Stimulated activated CD4-positive, alpha-beta T cell treated with anti-CD3 and anti-CD28 coated beads, Interleukin-15, amount 100 ng/mL, for 24 hours (primary cell): ENCODE measurements at regions not wholly inside any gene's neighbourhood (a gene's known extent, or its start where the extent isn't known, plus 50 kb on each side); places are given as distances from the start of the nearest gene placed in this dataset.

ENCODE experiments used
- DNase-seq: peaks from one replicate; pipeline ENCODE4 v3.0.0-alpha.2; 2020

DNA sequence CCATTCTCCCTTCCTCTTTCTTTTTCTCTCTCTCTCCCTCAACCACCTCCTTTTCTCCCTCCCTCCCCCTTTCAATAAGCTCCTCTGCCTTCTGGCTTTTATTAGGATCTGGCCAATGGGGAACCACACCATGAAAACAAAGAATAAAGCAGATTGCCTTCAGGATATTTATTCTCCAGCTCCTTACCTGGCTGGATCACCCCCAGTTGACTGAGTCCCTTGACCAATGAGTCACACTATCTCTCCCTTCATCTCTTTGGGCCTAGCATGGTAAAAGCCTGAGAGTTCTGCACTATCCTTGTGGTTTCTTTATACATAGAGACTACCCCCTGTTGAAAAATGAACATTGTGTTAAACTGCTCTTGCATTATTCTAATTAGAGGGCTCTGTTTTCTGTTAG lies 476.8 kb downstream of the EPHA7 start:
- no peak for DNase-seq

DNA sequence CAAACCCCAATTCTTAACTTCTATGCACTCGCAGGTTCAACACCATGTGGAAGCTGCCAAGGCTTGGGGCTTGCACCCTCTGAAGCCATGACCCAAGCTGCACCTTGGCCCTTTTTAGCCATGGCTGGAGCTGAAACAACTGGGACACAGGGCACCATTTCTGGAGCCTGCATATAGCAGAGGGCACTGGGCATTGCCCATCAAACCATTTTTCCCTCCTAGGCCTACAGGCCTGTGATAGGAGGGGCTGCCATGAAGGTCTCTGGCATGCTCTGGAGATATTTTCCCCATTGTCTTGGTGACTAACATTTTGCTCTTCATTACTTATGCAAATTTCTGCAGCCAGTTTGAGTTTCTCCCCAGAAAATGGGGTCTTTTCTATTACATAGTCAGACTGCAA lies 484.7 kb downstream of the EPHA7 start:
- DNase-seq: no peak

DNA sequence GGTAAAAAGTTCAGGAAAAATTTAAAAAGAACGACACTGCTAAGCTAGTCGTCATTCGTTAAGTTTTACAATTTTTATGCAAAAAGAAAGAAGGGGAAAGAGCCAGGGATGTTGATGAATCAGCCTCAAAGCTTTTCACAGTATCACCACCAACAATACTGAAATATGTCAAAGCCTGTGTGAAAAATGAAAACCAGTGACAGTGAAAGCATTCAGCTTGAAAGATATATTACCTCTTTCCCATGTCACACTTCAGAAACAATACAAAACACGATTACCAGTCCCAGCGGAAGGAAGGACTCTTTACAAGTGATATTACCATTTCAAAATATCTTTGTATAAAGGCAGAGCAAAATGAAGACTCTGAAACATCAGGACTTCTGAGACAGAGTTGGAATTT lies 489.2 kb downstream of the EPHA7 start:
- DNase-seq: no peak

DNA sequence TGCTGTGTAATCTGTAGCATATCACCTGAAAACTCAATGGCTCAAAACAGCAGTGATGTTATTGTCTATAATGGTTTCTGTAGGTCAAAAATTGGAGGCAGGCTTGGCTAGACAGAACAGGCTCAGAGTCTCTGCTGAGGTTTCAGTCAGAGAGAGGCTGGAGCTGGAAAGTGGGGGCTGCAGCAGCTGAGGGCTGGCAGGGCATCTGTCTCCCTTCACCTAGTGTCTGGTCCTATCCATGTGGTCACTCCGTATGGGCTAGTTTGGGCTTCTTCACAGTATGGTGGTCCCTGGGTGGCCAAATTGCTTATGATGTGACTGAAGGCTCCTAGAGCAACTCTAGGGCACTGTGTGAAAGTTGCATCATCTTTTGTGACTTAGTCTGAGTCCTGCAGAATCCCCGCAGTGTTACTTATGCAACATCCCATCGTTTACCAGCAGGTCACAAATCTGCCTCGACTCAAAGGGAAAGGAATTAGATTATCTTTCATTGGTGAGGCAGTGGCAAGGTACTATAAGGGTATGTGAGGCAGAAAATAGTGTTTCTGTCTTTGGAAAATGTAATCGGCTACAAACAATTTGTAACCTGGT lies 497.0 kb downstream of the EPHA7 start:
- no peak for DNase-seq

DNA sequence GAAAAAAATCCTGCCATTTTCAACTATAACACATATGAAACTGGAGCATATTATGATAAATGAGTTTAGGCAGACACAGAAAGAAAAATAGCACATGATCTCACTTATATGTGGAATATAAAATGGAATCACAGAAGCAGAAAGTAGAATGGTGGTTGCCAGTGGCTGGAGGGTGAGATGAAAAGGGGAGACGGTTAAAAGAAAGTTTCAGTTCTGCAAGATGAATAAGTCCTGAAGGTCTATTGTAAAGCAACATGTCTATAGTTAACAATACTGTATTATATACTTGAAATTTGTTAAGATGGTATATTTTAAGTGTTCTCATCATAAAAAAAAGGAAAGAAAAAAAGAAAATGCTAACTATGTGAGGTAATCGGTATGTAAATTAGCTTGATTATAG lies 503.9 kb downstream of the EPHA7 start:
- no peak for DNase-seq

DNA sequence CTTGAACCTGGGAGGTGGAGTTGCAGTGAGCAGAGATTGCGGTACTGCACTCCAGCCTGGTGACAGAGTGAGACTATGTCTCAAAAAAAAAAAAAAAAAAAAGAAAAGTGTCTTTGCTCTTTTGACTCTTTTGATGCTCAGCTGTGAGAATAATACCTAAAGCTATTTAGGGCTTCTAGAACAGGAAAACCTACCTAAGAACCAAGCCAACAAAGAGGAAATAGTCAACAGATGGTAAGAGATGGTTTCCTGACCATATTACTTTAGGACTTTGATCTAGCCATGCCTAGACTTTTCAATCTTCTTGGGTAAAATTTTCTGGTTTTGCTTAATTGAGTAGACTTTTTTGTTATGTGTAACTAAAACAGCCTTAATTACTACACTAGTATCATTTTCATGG lies 508.1 kb downstream of the EPHA7 start:
- no peak for DNase-seq

DNA sequence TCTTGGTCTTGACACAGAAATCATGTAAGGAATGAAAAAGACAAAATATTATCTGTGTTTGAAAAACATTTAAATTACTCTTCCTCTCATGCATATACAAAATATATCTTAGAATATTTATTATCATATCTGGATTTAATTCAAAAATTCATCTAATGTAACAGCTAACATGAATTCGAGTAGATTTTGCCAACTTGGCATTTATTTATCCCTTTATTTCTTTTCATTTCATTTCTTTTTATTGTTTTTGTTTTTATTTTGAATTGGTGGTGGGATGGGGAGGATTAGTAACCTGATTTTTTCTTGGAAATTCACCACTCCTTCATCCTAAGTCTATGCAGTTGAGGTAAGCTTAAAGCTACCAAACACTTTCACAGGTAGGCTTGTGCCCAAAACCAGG lies 508.7 kb downstream of the EPHA7 start:
- no peak for DNase-seq

DNA sequence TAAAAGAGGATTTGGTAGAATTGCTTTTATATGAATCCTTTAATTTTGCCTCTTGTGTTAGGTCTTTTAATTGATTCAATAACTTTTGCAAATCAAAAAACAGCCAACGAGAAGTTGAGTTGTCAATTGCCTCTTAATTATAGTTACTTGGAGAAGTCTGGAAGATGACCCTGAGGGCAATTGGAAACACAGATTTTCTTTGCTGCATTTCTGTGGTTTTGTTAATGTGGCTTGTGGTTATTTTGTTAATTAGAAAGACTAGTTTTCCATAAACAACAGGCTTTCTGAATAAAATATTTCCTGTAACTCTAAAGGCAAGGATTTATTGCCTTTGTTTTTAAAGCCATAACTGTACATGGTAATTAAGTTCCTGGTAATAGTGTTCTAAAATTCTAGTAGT lies 513.0 kb downstream of the EPHA7 start:
- DNase-seq: no peak

DNA sequence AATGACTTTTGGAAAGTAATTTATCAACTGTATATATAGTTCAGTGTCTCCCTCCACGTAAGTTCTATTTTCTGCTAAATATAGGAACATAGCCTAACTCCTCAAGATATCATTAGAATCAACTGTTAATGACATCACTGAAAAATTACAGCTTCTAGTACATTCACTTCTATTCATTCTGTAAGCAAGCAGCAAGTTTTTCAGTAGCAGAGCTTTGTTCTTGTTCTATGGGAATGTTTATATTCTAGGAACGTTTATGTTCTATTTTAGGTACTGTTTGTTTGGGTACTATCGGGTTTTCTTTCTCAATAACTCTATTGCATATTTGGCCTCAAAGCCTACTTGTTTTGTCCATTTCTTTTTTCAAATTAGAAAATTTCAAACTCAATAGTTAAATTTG lies 525.6 kb downstream of the EPHA7 start:
- no peak for DNase-seq

DNA sequence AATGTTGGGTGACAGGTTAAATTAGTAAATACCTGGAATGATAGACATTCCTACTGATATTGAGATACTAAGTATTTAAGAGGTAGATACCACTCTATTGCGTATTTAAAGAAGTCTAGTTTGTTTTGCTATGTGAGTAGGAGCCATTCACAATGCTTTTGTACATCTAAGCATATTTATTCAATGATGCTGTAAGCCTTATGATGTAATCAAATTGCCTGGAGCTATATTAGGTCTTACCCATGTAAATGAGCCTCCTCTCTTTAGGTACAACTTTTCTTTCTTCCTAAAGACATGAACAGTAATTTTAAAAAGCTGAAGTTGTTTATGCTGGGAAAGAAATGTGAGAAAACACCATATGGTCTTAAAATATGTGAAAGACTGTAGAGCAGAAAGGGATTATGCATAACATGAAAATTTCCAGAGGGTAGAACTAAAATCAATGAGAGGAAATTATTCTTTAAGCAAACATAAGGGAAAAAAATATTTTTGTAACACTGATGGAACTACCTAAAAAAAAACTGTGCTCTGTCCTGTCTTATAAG lies 526.7 kb downstream of the EPHA7 start:
- no peak for DNase-seq

DNA sequence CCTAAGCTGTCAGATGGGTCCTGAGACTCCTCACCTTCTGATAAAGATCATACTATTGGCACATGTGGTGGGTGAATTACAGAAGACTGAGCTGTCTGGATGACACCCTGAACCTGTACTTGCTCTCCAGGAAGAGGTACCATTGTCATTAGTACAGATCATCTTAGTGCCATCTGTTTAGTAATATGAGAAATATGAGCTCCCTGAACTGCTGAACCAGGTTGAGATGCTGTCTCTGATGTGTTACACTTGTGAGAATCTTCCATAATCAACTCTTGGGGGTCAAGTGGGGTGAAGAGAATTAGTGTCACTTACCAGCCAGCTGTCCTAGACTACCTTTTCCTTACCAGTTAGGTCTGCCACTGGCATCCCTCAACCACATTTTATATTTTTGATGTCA lies 531.0 kb downstream of the EPHA7 start:
- DNase-seq: no peak

DNA sequence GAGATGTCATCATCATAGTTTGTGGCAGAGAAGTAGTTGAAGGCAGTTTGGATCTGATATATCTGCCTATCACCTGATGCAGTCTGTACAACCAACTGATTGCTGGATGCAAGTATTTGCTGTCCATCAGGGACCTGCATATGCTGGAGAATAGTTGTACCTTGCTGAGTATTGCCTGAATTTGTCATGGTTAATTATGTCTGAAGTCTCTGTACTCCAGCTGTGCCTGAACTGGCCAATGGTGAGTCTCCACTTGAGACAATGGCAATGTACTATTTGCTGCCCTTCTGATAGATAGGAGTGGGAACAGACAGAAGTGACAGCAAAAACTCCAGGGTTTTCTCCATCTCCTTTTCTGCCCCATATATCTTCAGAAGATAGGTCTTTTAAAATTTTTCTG lies 531.5 kb downstream of the EPHA7 start:
- no peak for DNase-seq

DNA sequence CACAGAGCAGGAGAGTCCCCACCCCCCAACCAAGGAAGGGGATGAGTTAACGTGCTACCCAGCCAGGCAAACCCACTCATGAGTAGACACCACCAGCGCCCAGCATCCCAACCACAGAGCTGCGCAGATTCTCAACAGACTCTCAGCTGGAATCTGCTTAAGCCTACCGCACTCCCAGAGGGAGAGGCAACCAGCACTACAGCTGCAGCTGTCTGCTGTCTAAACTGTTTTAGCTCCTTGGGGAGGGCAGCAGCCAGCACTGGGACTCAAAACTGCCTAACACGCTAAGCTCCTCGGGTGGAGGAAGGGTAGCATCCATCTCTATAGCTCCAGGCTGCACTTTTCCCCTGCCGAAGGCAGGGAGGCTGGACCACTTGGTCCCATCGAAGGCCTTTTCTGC lies 539.8 kb downstream of the EPHA7 start:
- DNase-seq: no peak

DNA sequence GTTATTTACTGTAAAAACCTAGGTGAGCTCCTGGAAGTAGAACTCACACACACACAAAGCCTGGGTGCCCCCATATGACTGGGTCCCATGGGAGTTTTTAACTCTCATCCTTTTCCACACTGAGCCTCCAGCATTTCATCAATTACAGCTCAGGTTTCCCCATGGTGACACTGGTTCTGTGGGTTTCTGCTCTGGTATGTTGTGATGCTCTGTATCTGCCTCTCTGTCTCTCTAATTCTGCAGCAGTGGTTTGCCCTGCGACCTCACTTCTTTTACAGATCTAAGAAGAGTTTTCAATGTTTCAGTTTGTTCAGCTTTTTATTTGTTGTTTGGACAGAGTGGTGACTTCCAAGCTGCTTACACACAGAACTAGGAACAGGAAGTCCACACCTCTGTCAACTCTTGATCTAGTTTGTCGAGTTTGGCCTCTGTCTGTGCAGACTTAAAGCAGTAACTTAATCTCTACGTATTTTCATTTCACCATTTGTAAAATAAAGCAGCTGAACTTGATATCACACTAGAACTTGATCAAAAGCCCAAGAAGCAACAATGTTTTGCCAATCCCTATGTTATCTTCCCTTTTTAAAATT lies 554.3 kb downstream of the EPHA7 start:
- DNase-seq: no peak

DNA sequence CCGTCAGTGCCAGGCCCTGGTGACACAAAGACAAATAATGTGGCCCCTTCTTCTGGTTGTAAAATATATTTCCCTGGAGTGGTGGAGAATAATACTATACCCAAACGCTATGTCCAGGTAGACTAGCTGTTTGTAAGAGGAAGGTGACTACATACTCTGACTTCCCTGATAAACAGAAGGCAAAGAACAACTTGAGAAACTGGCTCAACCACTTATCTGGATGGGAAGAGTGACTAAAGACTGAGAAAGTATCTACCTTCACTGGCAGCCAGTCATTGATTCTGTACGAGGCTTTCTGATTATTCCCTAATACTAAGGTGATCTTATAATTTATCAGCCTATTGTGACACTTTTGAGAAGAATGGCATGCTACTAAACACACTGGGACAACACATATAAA lies 569.7 kb downstream of the EPHA7 start:
- no peak for DNase-seq

DNA sequence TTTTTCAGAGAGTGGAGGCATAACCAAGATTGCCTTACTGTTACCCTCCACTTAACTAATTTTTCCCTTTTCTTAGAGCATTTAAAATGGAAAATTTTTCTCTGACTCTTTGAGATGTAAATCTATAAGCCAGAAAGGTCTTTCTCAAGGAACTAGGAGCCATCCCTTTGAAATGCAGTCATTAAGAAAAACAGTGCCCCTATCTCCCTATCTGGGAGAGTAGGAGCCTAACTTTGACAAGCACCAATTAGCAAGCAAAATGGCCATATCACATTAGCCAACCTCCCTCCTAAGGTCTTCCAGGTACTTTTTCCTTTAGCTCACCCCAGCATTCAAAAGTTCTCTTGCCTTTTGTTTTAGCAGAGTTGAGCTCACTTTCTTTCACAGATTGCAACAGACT lies 570.5 kb downstream of the EPHA7 start:
- DNase-seq: no peak

DNA sequence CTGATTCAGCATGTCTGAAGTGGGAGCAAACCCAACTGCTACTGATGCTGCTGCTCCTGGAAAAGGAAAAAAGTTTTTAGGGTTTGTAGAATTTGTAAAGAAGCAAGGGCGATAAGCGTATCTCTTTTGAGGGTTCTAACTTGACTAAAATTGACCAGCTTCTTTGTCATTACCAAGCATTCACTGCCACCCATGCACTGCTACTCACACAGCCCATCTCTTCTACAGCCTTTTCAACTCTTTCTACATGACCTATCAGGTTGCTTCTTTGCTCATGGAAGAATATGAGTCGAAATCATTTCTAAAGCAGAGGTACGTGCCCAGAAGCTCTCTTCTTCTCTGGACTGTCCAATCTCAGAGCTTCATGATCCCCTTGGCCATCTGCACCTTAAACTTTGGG lies 570.9 kb downstream of the EPHA7 start:
- DNase-seq: no peak

DNA sequence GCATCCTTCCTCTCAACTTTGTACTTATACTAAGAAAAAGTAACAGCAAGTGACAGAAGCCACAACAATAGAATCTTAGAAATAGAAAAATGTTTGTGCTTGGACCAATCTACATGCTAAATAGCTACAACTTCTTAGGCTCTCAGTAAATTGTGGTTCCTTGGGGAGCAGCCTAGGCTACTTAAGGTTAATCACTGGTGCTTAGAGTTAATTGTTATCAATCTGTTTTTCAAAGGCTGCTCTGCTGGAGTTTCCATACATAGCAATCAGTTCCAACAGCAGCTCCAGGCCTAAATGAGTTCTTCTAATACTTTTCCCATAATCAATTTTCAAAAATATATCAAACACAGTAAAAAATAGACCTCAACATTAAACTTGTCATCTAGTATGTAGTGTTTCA lies 571.4 kb downstream of the EPHA7 start:
- no peak for DNase-seq

DNA sequence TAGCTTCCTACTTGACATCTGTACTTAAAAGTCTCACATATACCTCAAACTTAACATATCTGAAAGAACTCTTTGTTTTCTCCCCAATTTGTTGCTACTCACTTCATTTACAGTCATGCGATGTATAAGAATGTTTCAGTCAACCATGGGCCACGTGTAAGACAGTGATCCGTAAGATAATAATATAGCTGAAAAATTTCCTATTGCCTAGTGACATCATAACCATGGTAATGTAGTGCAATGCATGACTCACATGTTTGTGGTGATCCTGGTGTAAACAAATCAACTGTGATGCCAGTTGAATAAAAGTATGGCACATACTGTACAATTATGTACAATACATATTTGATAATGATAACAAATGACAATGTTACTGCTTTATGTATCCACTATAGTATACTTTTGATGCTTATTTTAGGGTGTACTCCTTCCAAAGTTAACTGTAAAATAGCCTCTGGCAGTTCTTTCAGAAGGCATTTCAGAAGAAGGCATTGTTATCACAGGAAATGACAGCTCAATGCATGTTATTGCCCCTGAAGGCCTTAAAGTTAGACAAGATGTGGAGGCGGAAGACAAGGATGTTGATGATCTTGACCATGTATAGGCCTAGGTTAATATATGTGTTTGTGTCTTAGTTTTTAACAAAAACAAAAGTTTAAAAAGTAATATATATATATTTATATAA lies 579.0 kb downstream of the EPHA7 start:
- DNase-seq: no peak

DNA sequence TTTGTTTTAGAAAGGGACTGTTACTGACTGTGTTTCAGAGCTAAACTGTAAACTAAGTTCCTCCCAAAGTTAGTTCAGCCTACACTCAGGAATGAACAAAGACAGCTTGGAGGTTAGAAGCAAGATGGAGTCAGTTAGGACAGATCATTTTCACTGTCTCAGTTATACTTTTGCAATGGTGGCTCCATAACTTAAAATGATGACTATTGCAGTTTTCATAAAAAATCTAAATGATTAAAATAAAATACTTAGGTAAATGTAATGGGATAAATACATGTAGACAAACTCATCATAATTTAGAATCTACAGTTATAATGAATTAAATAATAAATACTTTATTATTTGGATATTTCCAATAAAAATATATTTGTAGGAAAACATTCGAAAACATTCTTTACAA lies 590.6 kb downstream of the EPHA7 start:
- DNase-seq: no peak

DNA sequence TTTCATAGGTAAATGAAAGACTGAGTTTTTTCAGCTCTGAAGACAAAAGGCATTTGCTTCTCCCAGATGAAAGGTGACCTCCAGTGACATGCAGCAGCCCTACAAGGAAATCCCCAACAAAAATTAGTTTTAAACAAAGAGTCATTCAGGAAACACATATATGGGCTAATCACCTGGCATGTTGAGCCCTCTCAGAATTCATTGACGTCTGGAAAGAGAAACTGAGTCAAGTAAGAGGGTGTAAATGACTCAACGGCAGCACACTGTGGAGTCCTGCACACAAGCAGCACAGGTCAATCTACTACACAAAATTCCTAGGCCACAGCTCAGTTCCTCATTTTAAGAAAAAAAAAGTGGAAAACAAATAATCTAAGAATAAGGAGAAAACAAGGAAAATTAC lies 592.3 kb downstream of the EPHA7 start:
- DNase-seq: no peak

DNA sequence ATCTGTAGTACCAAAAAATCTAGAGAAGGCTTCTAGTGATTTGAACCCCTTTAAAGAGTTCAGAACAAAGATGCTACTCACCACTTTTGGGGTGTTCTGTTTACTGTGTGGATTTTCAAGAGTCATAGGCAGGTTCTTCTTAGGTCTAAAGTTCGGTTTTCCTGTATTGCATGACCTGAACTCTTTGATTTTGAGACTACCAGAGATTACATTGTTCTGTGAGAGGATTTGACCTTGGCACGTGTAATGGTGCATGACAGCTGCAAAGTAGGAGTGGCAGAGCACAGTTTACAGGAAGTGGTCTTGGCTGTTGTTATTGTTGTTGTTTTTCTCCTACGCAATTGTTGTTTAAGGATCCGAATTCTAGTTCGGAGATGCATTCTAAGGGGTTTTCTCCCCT lies 592.7 kb downstream of the EPHA7 start:
- no peak for DNase-seq

DNA sequence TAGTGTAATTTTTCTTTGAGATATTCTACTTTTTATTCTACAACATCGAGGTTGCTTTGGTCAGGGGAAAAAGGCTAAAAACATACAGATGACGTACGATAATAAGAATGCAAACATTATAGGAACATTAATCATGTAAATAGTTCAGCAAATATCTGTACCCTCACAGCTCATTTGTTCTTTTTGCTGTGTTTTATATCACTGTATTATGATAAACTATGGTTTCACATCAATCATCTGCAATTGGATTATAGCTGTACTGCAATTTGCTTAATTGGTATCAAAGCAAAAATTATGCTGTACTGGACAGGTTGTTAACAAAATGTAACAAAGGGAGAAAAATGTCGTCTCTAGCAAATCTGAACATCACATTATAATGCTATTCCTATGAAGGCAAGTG lies 597.1 kb downstream of the EPHA7 start:
- no peak for DNase-seq

DNA sequence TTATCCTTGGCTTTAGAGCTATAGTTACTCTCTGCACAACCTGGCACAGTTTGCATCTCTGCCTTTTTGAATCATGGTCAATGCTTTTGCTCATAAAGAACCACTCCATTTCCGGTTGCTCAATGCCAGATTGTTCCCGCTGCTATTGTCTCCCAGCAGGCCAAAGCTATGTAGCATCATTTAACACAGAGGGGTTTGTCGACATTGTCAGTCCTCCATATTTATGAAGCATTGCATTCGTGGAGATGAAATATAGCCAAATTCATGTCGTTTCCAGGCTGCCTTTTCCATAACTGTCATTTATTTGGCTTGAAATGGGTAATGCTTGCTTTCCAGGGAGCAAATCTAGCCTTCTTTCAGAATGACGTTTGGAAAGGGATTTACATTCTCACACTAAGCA lies 598.8 kb downstream of the EPHA7 start:
- no peak for DNase-seq

DNA sequence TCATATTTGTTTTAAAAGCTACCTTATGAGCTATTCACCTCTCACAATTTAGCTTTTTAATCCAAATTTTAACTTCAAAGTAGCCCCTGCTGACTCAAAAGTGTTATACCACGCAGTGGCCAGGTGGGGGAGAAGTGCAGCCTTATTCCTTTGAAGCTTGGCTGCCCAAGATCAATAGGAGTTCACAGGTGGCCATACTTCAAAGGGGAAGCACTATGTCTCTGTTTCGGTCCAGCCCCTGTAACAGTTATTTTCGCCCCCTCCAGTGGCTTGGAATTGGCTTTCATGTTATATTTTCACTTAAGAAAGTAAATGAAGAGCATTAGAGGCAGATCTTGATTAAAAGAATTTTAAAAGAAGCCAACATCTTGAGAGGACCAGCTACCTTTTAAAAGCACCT lies 608.4 kb downstream of the EPHA7 start:
- DNase-seq: peak; percentile 12
